SU-DHL-6 (cell line): ENCODE measurements at regions not wholly inside any gene's neighbourhood (a gene's known extent, or its start where the extent isn't known, plus 50 kb on each side); places are given as distances from the start of the nearest gene placed in this dataset.

Source experiments
- H2AFZ ChIP-seq: fragments of 200-600 bp; sonication (generic); 2 replicates; pipeline ENCODE4 v1.6.1; 2014; ENCODE audit warnings: low read depth, mild to moderate bottlenecking, moderate library complexity, mixed read lengths, antibody characterized with exemption, low read length; ENCODE audit not compliant: severe bottlenecking
- H3F3A ChIP-seq: fragments of 200-600 bp; shearing (Covaris generic); 2 replicates; pipeline ENCODE4 v1.6.0; 2016; ENCODE audit warnings: antibody characterized with exemption, mild to moderate bottlenecking; ENCODE audit not compliant: insufficient read depth
- H3K27ac ChIP-seq: fragments of 200-600 bp; sonication (generic); 2 replicates; pipeline ENCODE4 v1.5.1; 2016; ENCODE audit warnings: low read depth, mild to moderate bottlenecking, low read length, moderate library complexity, mixed read lengths
- H3K27me3 ChIP-seq: fragments of 200-600 bp; sonication (generic), shearing (Covaris generic); 2 replicates; pipeline ENCODE4 v1.6.0; 2014; ENCODE audit warnings: mild to moderate bottlenecking, low read length
- H3K36me3 ChIP-seq: fragments of 200-600 bp; sonication (generic); 2 replicates; pipeline ENCODE4 v1.6.1; 2014; ENCODE audit warnings: mild to moderate bottlenecking, low read length, mixed read lengths
- H3K4me2 ChIP-seq: fragments of 300-600, 200-600 bp; shearing (Covaris generic), sonication (generic); 2 replicates; pipeline ENCODE4 v1.6.0; 2014; ENCODE audit warnings: low read length, low read depth, mild to moderate bottlenecking; ENCODE audit not compliant: poor library complexity, severe bottlenecking
- H3K4me3 ChIP-seq: fragments of 200-600 bp; sonication (generic); 2 replicates; pipeline ENCODE4 v1.5.1; 2014; ENCODE audit warnings: antibody characterized with exemption, low read length, mild to moderate bottlenecking, mixed read lengths; ENCODE audit not compliant: insufficient read depth, poor library complexity, severe bottlenecking
- H3K79me2 ChIP-seq: fragments of 200-600 bp; sonication (generic); 2 replicates; pipeline ENCODE4 v1.6.1; 2014; ENCODE audit warnings: mild to moderate bottlenecking, low read length, moderate library complexity; ENCODE audit not compliant: insufficient read depth
- H3K9ac ChIP-seq: fragments of 200-600 bp; sonication (generic); 2 replicates; pipeline ENCODE4 v1.7.0; 2014; ENCODE audit warnings: mild to moderate bottlenecking, low read length
- H3K9me2 ChIP-seq: fragments of 200-600 bp; sonication (generic); replicated peaks from 2 replicates; pipeline ENCODE4 v1.6.1; 2014; ENCODE audit warnings: low read length; ENCODE audit not compliant: insufficient read depth
- H3K9me3 ChIP-seq: fragments of 200-600 bp; sonication (generic); 2 replicates; pipeline ENCODE4 v1.6.1; 2014; ENCODE audit warnings: low read length, mixed read lengths; ENCODE audit not compliant: insufficient read depth
- H4K20me1 ChIP-seq: fragments of 200-600 bp; sonication (generic); 2 replicates; pipeline ENCODE4 v1.6.1; 2014; ENCODE audit warnings: low read depth, mild to moderate bottlenecking, antibody characterized with exemption, low read length, moderate library complexity, mixed read lengths
- CTCF ChIP-seq: fragments of 200-600 bp; sonication (generic); IDR thresholded peaks from one replicate; pipeline ENCODE4 v1.5.1; 2017; ENCODE audit warnings: antibody characterized with exemption, mild to moderate bottlenecking, low read length, moderate library complexity; ENCODE audit not compliant: insufficient read depth, poor library complexity, severe bottlenecking
- EZH2phosphoT487 ChIP-seq: fragments of 200-600 bp; sonication (generic), shearing (Covaris generic); conservative IDR thresholded peaks from 2 replicates; pipeline ENCODE4 v1.6.1; 2018; ENCODE audit warnings: mild to moderate bottlenecking, antibody characterized with exemption, low read length, moderate library complexity, mixed read lengths

GRCh38 chr3:27900316-27900715 lies 178.2 kb upstream of the EOMES start:
- no peak overlapping the region for H3K4me3 ChIP-seq
- H3K36me3 ChIP-seq = no peaks in the 10 kb centered on the region
- H3K9ac ChIP-seq = no peak overlapping the region
- no peak overlapping the region for H3K27ac ChIP-seq
- no peaks in the 10 kb centered on the region for H3K9me2 ChIP-seq
- H3K79me2 ChIP-seq = no peaks in the 10 kb centered on the region
- no peak overlapping the region for H3K4me2 ChIP-seq
- TF ChIP-seq EZH2phosphoT487 (no peak), CTCF (no peak)
- no peaks in the 10 kb centered on the region for H3K9me3 ChIP-seq
- no peak overlapping the region for H2AFZ ChIP-seq
- no peaks in the 10 kb centered on the region for H3K27me3 ChIP-seq
- no peaks in the 10 kb centered on the region for H4K20me1 ChIP-seq
- H3F3A ChIP-seq = no peaks in the 10 kb centered on the region

DNA sequence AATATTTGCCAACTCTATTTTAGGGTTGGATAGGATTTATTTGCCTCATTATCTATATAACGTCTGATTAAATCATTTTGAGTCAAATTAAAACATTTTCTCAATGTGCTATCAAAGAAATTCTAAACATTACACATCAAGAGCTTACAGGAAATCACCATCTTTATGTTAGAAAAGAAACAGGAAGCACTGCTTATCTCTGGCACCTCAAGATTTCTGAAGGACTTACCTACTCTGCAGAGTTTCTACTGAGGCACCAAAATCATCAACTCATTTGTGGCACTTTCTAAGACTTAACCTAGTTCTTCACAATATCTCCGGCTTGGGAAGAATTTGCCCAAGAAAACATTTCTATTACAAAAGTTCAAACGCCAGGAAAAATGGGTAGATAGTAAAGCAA lies 181.3 kb upstream of the EOMES start:
- Histone ChIP-seq H3K27me3 (no peaks in the 10 kb centered on the region), H3K27ac (no peak overlapping the region), H3K9me2 (no peaks in the 10 kb centered on the region), H3K79me2 (no peaks in the 10 kb centered on the region), H3K9ac (no peak overlapping the region), H3K36me3 (no peaks in the 10 kb centered on the region), H3F3A (no peaks in the 10 kb centered on the region), H2AFZ (no peak overlapping the region), H3K9me3 (no peaks in the 10 kb centered on the region), H3K4me3 (no peak overlapping the region), H3K4me2 (no peak overlapping the region), H4K20me1 (no peaks in the 10 kb centered on the region)
- TF ChIP-seq EZH2phosphoT487 (no peak), CTCF (no peak)

- no peaks in the 10 kb centered on the region for H3K79me2 ChIP-seq
- TF ChIP-seq EZH2phosphoT487 (no peak), CTCF (no peak)
- no peaks in the 10 kb centered on the region for H3K9me2 ChIP-seq
- H2AFZ ChIP-seq = no peak overlapping the region
- no peak overlapping the region for H3K9ac ChIP-seq
- H3K9me3 ChIP-seq = no peaks in the 10 kb centered on the region
- H3K27ac ChIP-seq = no peak overlapping the region
- no peak overlapping the region for H3K4me2 ChIP-seq
- H3F3A ChIP-seq = no peaks in the 10 kb centered on the region
- no peaks in the 10 kb centered on the region for H3K27me3 ChIP-seq
- H3K4me3 ChIP-seq = no peak overlapping the region
- H3K36me3 ChIP-seq = no peaks in the 10 kb centered on the region
- no peaks in the 10 kb centered on the region for H4K20me1 ChIP-seq
Measured at GRCh38 chr3:27905625-27906024, 183.5 kb upstream of the EOMES start.

DNA sequence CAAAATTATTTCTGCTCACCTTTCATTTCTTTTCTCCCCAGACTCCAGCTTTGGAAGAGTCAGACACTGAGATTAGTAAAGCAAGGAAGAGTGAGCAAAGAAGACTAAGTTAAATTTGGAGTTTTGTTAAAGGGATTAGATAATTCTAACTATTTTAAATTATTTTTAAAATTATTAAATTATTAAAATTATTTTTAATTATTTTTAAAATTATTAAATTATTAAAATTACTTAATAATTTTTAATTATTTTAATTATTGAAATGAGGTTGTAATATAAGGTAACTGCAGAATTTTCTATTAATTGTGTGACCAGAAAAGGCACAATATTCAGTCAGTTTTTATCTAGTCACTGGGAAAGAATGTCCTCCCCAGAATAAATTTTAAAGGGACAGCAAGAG lies 185.0 kb upstream of the EOMES start:
- no peak overlapping the region for H3K4me2 ChIP-seq
- H3K79me2 ChIP-seq = no peaks in the 10 kb centered on the region
- no peaks in the 10 kb centered on the region for H3K36me3 ChIP-seq
- no peaks in the 10 kb centered on the region for H4K20me1 ChIP-seq
- H2AFZ ChIP-seq = no peak overlapping the region
- no peak overlapping the region for H3K4me3 ChIP-seq
- TF ChIP-seq CTCF (no peak), EZH2phosphoT487 (no peak)
- H3F3A ChIP-seq = no peaks in the 10 kb centered on the region
- H3K9ac ChIP-seq = no peak overlapping the region
- H3K27ac ChIP-seq = no peak overlapping the region
- no peaks in the 10 kb centered on the region for H3K27me3 ChIP-seq
- H3K9me3 ChIP-seq = no peaks in the 10 kb centered on the region
- H3K9me2 ChIP-seq = no peaks in the 10 kb centered on the region
